ENCODE measurements at regions not wholly inside any gene's neighbourhood (a gene's known extent, or its start where the extent isn't known, plus 50 kb on each side); places are given as distances from the start of the nearest gene placed in this dataset.
"Not testable (repeated sequence)": the region's sequence is repeated elsewhere in the genome, so short reads cannot be mapped to it uniquely, and the experiment has no call there.

GRCh38 chr5:134471858-134472449 lies 53.5 kb upstream of the JADE2 start:
- ATAC-seq (ENCODE audit: low read depth); H3K9me3 ChIP-seq (ENCODE audit: severe bottlenecking); H3K4me1 ChIP-seq (ENCODE audit: insufficient read depth, poor library complexity, severe bottlenecking); H3K27me3 ChIP-seq (ENCODE audit: insufficient read depth, poor library complexity, severe bottlenecking); H3K27ac ChIP-seq (ENCODE audit: poor library complexity, severe bottlenecking); H3K4me3 ChIP-seq (ENCODE audit: severe bottlenecking); H3K36me3 ChIP-seq (ENCODE audit: low read depth): not testable (repeated sequence)
- peak; percentile 9 for DNase-seq (ENCODE audit: low spot score)

- ATAC-seq (ENCODE audit: low read depth) (no peak), DNase-seq (ENCODE audit: low spot score) (peak; percentile 29)
- no peaks in the 10 kb centered on the region for H3K9me3 ChIP-seq (ENCODE audit: severe bottlenecking)
- H3K4me1 ChIP-seq (ENCODE audit: insufficient read depth, poor library complexity, severe bottlenecking) = peaks cover 14% of the 10 kb centered on the region
- no peak overlapping the region for H3K4me3 ChIP-seq (ENCODE audit: severe bottlenecking)
- H3K27me3 ChIP-seq (ENCODE audit: insufficient read depth, poor library complexity, severe bottlenecking) = no peaks in the 10 kb centered on the region
- no peak for TF ChIP-seq CTCF (IDR thresholded peaks at IDR 0.05; ENCODE audit: poor library complexity, severe bottlenecking)
- H3K36me3 ChIP-seq (ENCODE audit: low read depth) = no peaks in the 10 kb centered on the region; the same call in 1 of the 2 replicates
- peak overlapping the region; percentile 96 for H3K27ac ChIP-seq (ENCODE audit: poor library complexity, severe bottlenecking)
Observed at GRCh38 chr5:134468921-134469400, 56.5 kb upstream of the JADE2 start.

- no peak for ATAC-seq (ENCODE audit: low read depth)
- no peak overlapping the region for H3K4me3 ChIP-seq (ENCODE audit: severe bottlenecking)
Observed at GRCh38 chr5:134467231-134467630, 55.5 kb upstream of the CDKN2AIPNL start.

GRCh38 chr5:134466241-134467069 lies 54.8 kb upstream of the CDKN2AIPNL start:
- Histone ChIP-seq H3K27ac (ENCODE audit: poor library complexity, severe bottlenecking) (peak overlapping the region; percentile 96), H3K9me3 (ENCODE audit: severe bottlenecking) (no peaks in the 10 kb centered on the region), H3K4me3 (ENCODE audit: severe bottlenecking) (peak overlapping the region; percentile 28), H3K4me1 (ENCODE audit: insufficient read depth, poor library complexity, severe bottlenecking) (peaks cover 14% of the 10 kb centered on the region), H3K36me3 (ENCODE audit: low read depth) (no peaks in the 10 kb centered on the region), H3K27me3 (ENCODE audit: insufficient read depth, poor library complexity, severe bottlenecking) (no peaks in the 10 kb centered on the region)
- TF ChIP-seq CTCF (IDR thresholded peaks at IDR 0.05; ENCODE audit: poor library complexity, severe bottlenecking) = peak; percentile 5
- ATAC-seq (ENCODE audit: low read depth) = peak; percentile 84
- DNase-seq (ENCODE audit: low spot score) = peak; percentile 100

More at GRCh38 chr5:134467231-134467630, 55.5 kb upstream of the CDKN2AIPNL start:
- peak; percentile 23 for DNase-seq (ENCODE audit: low spot score)
- Histone ChIP-seq H3K9me3 (ENCODE audit: severe bottlenecking) (no peaks in the 10 kb centered on the region), H3K27ac (ENCODE audit: poor library complexity, severe bottlenecking) (peak overlapping the region; percentile 96), H3K36me3 (ENCODE audit: low read depth) (no peaks in the 10 kb centered on the region), H3K27me3 (ENCODE audit: insufficient read depth, poor library complexity, severe bottlenecking) (no peaks in the 10 kb centered on the region), H3K4me1 (ENCODE audit: insufficient read depth, poor library complexity, severe bottlenecking) (peaks cover 14% of the 10 kb centered on the region)
- TF ChIP-seq CTCF (IDR thresholded peaks at IDR 0.05; ENCODE audit: poor library complexity, severe bottlenecking) = no peak

- Histone ChIP-seq H3K4me3 (ENCODE audit: severe bottlenecking) (peak overlapping the region; percentile 28), H3K27me3 (ENCODE audit: insufficient read depth, poor library complexity, severe bottlenecking) (no peaks in the 10 kb centered on the region), H3K27ac (ENCODE audit: poor library complexity, severe bottlenecking) (peak overlapping the region; percentile 96), H3K4me1 (ENCODE audit: insufficient read depth, poor library complexity, severe bottlenecking) (peaks cover 14% of the 10 kb centered on the region), H3K9me3 (ENCODE audit: severe bottlenecking) (no peaks in the 10 kb centered on the region), H3K36me3 (ENCODE audit: low read depth) (no peaks in the 10 kb centered on the region)
- ATAC-seq (ENCODE audit: low read depth) (peak; percentile 71), DNase-seq (ENCODE audit: low spot score) (peak; percentile 94)
- TF ChIP-seq CTCF (IDR thresholded peaks at IDR 0.05; ENCODE audit: poor library complexity, severe bottlenecking) = no peak
Observed at GRCh38 chr5:134465816-134466240, 54.1 kb upstream of the CDKN2AIPNL start.
